ENCODE measurements at regions not wholly inside any gene's neighbourhood (a gene's known extent, or its start where the extent isn't known, plus 50 kb on each side); places are given as distances from the start of the nearest gene placed in this dataset.

GRCh38 chr12:34400411-34400881 is 378.1 kb downstream of the ALG10 start:
- intact Hi-C loops (cut with DNase I) = no loop called here
- H3K27ac ChIP-seq = no peak overlapping the region
- H3K27me3 ChIP-seq = no peaks in the 10 kb centered on the region
- TF ChIP-seq, protein P1, sequence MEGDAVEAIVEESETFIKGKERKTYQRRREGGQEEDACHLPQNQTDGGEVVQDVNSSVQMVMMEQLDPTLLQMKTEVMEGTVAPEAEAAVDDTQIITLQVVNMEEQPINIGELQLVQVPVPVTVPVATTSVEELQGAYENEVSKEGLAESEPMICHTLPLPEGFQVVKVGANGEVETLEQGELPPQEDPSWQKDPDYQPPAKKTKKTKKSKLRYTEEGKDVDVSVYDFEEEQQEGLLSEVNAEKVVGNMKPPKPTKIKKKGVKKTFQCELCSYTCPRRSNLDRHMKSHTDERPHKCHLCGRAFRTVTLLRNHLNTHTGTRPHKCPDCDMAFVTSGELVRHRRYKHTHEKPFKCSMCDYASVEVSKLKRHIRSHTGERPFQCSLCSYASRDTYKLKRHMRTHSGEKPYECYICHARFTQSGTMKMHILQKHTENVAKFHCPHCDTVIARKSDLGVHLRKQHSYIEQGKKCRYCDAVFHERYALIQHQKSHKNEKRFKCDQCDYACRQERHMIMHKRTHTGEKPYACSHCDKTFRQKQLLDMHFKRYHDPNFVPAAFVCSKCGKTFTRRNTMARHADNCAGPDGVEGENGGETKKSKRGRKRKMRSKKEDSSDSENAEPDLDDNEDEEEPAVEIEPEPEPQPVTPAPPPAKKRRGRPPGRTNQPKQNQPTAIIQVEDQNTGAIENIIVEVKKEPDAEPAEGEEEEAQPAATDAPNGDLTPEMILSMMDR (IDR thresholded peaks at IDR 0.05) = no peak
- no peaks in the 10 kb centered on the region for H3K36me3 ChIP-seq
- H3K9me3 ChIP-seq = peaks cover 0 to 100% of the 10 kb centered on the region in 2 donors
- H3K4me1 ChIP-seq = no peaks in the 10 kb centered on the region
- DNase-seq (peak in 2 of 4 donors; percentile 5 to 22), ATAC-seq (no peak)
- no peak overlapping the region for H3K4me3 ChIP-seq

DNA sequence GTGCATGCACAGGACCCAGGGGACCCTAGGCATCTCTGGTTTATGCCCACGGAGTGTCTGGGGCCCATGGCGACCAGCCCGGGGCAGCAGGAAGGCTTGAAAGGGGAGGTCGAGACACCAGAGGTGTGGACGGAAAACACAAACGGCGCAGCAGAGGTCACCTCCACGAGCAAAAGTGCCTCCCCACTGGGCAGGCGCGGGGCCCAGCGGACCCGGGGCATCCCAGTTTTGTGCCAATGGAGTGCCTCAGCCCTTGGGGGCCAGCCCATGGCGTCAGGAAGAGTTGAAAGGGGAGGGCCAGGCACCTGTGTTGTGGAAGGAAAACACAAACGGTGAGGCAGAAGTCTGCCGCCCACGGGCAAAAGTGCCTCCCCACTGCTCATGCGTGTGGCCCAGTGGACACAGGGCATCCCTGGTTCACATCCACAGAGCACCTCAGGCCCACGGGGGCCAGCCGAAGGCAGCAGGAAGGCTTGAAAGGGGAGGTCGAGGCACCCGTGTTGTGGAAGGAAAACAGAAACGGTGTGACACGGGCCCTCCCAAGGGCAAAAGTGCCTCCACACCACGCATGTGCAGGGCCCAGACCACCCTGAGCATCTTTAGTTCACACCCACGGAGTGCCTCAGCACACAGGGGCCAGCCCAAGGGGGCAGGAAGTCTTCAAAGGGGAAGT is 378.8 kb downstream of the ALG10 start:
- DNase-seq = peak in 1 of 4 donors; percentile 70
- H3K27ac ChIP-seq = no peak overlapping the region
- intact Hi-C loops (cut with DNase I) = no loop called here
- H3K27me3 ChIP-seq = no peaks in the 10 kb centered on the region
- no peaks in the 10 kb centered on the region for H3K36me3 ChIP-seq
- no peak for ATAC-seq
- no peaks in the 10 kb centered on the region for H3K4me1 ChIP-seq
- H3K9me3 ChIP-seq = peaks cover 0 to 100% of the 10 kb centered on the region in 2 donors
- TF ChIP-seq, protein P1 (IDR thresholded peaks at IDR 0.05) = no peak
- H3K4me3 ChIP-seq = no peak overlapping the region

DNA sequence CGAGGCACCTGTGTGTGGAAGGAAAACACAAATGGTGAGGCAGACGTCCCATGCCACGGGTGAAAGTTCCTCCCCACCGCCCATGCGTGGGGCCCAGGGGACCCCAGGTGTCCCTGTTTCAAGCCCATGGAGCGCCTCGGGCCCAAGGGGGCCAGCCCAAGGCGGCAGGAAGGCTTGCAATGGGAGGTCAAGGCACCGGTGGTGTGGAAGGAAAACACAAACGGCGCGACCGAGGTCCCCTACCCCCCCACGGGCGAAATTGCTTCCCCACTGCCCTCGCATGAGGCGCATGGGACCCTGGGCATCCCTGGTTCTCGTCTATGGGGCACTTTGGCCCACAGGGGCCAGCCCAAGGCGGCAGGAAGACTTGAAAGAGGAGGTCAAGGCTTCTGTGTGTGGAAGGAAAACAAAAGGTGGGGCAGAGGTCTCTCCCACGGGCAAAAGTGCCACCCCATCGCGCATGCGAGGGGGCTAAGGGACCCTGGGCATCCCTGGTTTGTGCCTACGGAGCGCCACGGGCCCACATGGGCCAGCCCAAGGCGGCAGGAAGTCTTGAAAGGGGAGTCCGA is 379.4 kb downstream of the ALG10 start:
- no peak overlapping the region for H3K27ac ChIP-seq
- no peaks in the 10 kb centered on the region for H3K4me1 ChIP-seq
- TF ChIP-seq, protein P1 (IDR thresholded peaks at IDR 0.05) = no peak
- ATAC-seq (no peak), DNase-seq (peak in 2 of 4 donors; percentile 19 to 62)
- intact Hi-C loops (cut with DNase I) = no loop called here
- peaks cover 0 to 100% of the 10 kb centered on the region in 2 donors for H3K9me3 ChIP-seq
- H3K36me3 ChIP-seq = no peaks in the 10 kb centered on the region
- H3K4me3 ChIP-seq = no peak overlapping the region
- no peaks in the 10 kb centered on the region for H3K27me3 ChIP-seq

- DNase-seq (peak in 2 of 4 donors; percentile 16 to 64), ATAC-seq (no peak)
- H3K27me3 ChIP-seq = no peaks in the 10 kb centered on the region
- H3K27ac ChIP-seq = no peak overlapping the region
- H3K36me3 ChIP-seq = no peaks in the 10 kb centered on the region
- peaks cover 0 to 100% of the 10 kb centered on the region in 2 donors for H3K9me3 ChIP-seq
- TF ChIP-seq, protein P1 (IDR thresholded peaks at IDR 0.05) = no peak
- intact Hi-C loops (cut with DNase I) = no loop called here
- no peaks in the 10 kb centered on the region for H3K4me1 ChIP-seq
- H3K4me3 ChIP-seq = no peak overlapping the region
Measured at GRCh38 chr12:34402228-34402898, 380.1 kb downstream of the ALG10 start.
